ENCODE measurements at regions not wholly inside any gene's neighbourhood (a gene's known extent, or its start where the extent isn't known, plus 50 kb on each side); places are given as distances from the start of the nearest gene placed in this dataset.

DNA sequence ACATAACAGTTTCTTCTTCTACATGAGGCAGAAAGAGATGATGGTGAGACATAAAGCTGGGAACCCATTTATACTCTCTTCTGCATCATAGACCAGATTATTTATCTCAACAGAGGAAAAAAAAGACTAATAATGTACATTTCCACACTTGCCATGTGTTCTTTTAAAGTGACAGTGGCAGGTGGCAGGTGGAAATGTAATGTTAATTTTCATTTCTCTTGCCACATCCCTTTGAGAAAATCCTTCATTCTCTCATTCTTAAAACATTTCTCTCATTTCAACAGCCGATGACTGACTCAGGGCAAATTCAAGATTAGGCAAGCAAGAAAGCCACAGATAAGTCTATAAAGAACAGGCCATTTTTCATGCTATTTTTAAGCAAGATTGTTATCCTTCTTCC is 635.6 kb upstream of the SORCS1 start:
- TF ChIP-seq, protein P1, sequence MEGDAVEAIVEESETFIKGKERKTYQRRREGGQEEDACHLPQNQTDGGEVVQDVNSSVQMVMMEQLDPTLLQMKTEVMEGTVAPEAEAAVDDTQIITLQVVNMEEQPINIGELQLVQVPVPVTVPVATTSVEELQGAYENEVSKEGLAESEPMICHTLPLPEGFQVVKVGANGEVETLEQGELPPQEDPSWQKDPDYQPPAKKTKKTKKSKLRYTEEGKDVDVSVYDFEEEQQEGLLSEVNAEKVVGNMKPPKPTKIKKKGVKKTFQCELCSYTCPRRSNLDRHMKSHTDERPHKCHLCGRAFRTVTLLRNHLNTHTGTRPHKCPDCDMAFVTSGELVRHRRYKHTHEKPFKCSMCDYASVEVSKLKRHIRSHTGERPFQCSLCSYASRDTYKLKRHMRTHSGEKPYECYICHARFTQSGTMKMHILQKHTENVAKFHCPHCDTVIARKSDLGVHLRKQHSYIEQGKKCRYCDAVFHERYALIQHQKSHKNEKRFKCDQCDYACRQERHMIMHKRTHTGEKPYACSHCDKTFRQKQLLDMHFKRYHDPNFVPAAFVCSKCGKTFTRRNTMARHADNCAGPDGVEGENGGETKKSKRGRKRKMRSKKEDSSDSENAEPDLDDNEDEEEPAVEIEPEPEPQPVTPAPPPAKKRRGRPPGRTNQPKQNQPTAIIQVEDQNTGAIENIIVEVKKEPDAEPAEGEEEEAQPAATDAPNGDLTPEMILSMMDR (IDR thresholded peaks at IDR 0.05): no peak
- no peak for TF ChIP-seq POLR2A (IDR thresholded peaks at IDR 0.05)

All from uterus (tissue), 2 donors.